ENCODE measurements at regions not wholly inside any gene's neighbourhood (a gene's known extent, or its start where the extent isn't known, plus 50 kb on each side); places are given as distances from the start of the nearest gene placed in this dataset.

DNA sequence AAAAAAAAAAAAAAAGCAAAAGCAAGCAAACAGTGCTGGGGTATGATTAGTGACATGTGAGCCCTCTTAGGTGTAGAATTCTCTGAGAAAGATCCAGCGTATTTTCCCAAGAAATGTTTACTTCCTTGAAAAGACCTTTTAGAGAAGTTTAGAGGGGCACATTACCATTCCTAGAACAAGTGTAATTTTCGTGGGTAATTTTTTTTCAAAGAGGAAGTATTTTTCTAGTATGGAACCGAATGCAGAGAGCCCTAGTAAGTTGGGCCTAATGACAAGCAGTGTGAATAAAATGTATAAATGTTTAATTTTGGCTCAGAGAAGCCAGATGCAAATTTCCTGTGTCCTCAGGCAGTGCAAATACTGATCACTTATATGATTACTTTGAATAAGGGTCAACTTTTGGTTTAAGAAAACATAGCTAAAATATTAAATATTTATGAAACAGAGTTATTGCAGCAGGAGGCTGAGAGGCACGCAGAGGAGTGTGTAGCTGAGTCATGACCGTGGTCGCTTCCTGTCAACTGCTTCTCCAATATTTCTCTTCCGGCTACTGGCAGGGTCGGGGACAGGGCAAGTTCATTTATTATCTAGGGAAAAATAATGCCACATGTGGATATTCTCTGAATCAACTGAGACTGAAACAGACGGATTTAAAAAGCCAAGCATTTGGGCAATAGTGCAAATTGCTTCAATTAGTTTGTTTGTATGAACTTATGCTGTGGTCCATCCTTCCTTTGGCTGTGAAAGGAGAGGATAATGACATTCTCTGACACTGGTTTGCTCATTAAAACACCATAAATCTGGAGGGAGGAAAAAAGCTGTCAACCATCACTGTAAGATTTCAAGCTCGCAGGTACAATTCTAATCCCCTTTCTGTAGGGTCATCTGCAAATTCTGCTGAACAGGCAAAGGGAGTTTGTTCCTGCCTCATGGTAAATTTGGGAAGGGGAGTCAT, 495.2 kb downstream of the GLRX3 start:
- no peak for DNase-seq (ENCODE audit: low spot score)
- intact Hi-C loops (cut with DNase I) = no loop called here
- Histone ChIP-seq H3K36me3 (no peaks in the 10 kb centered on the region), H3K4me3 (no peak overlapping the region), H3K27ac (no peak overlapping the region), H3K27me3 (replicated peaks; ENCODE audit: insufficient read depth) (peaks cover 2% of the 10 kb centered on the region), H3K9me3 (no peaks in the 10 kb centered on the region), H3K4me1 (replicated peaks) (no peaks in the 10 kb centered on the region)
- 42% methylated on average over 10 of the region's 10 CpGs for WGBS
- TF ChIP-seq, protein P1, sequence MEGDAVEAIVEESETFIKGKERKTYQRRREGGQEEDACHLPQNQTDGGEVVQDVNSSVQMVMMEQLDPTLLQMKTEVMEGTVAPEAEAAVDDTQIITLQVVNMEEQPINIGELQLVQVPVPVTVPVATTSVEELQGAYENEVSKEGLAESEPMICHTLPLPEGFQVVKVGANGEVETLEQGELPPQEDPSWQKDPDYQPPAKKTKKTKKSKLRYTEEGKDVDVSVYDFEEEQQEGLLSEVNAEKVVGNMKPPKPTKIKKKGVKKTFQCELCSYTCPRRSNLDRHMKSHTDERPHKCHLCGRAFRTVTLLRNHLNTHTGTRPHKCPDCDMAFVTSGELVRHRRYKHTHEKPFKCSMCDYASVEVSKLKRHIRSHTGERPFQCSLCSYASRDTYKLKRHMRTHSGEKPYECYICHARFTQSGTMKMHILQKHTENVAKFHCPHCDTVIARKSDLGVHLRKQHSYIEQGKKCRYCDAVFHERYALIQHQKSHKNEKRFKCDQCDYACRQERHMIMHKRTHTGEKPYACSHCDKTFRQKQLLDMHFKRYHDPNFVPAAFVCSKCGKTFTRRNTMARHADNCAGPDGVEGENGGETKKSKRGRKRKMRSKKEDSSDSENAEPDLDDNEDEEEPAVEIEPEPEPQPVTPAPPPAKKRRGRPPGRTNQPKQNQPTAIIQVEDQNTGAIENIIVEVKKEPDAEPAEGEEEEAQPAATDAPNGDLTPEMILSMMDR (IDR thresholded peaks at IDR 0.05) = no peak
- no peak for TF ChIP-seq POLR2A (IDR thresholded peaks at IDR 0.05)
- no peak for TF ChIP-seq POLR2AphosphoS5 (IDR thresholded peaks at IDR 0.05)

DNA sequence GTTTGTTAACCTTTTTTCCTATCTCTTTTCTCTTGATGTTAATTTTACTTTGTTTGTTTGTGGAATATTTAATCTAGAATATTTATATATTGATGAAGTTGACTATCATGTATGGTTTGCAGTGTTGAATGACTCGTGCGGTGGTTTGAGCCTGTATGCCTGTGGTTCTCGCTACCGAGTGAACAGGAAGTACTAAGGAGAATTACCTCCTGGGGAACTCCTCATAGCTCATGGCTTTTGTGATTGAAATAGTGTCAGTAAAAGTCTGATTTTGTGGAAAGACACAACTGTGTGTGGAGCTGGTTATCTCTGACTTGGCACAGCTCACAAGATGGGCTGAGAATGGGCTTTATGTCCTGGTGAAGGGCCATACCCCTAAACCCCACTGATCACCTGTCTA, 498.6 kb downstream of the GLRX3 start:
- intact Hi-C loops (cut with DNase I) = no loop called here
- Histone ChIP-seq H3K4me1 (replicated peaks) (no peaks in the 10 kb centered on the region), H3K27me3 (replicated peaks; ENCODE audit: insufficient read depth) (peaks cover 4% of the 10 kb centered on the region), H3K4me3 (no peak overlapping the region), H3K9me3 (no peaks in the 10 kb centered on the region), H3K36me3 (no peaks in the 10 kb centered on the region), H3K27ac (no peak overlapping the region)
- TF ChIP-seq, protein P1 (IDR thresholded peaks at IDR 0.05) = no peak
- TF ChIP-seq POLR2AphosphoS5 (IDR thresholded peaks at IDR 0.05) (no peak), POLR2A (IDR thresholded peaks at IDR 0.05) (no peak)
- DNase-seq (ENCODE audit: low spot score) = no peak
- WGBS = 88% methylated on average over 4 of the region's 4 CpGs

DNA sequence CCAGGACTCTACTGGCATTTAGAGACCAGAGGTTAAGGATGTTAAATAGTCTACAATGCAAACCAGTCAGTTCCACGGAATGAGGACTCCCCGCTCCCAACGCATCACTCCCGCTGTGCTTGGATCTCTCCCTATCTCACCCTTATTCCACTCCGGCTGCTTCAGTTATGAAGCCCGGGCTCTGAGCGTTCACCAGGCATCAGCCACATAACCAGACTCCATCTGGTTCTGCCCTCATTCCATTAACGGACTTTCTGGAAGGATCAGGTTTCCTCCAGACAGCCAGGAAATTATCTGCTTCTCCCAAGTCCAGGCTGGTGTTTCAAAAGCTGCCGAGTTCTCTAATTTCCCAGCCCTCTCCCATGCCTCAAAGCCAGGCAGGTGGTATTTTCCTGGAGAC, 499.3 kb downstream of the GLRX3 start:
- no peak for DNase-seq (ENCODE audit: low spot score)
- Histone ChIP-seq H3K4me1 (replicated peaks) (no peaks in the 10 kb centered on the region), H3K4me3 (no peak overlapping the region), H3K27me3 (replicated peaks; ENCODE audit: insufficient read depth) (peaks cover 2% of the 10 kb centered on the region), H3K27ac (no peak overlapping the region), H3K36me3 (no peaks in the 10 kb centered on the region), H3K9me3 (no peaks in the 10 kb centered on the region)
- no peak for TF ChIP-seq POLR2A (IDR thresholded peaks at IDR 0.05)
- no peak for TF ChIP-seq POLR2AphosphoS5 (IDR thresholded peaks at IDR 0.05)
- TF ChIP-seq, protein P1 (IDR thresholded peaks at IDR 0.05) = no peak
- 40% methylated on average over 9 of the region's 9 CpGs for WGBS
- intact Hi-C loops (cut with DNase I) = no loop called here

GRCh38 chr10:130636313-130636930, 500.2 kb downstream of the GLRX3 start:
- 44% methylated on average over 6 of the region's 6 CpGs for WGBS
- Histone ChIP-seq H3K4me3 (no peak overlapping the region), H3K9me3 (no peaks in the 10 kb centered on the region), H3K36me3 (no peaks in the 10 kb centered on the region), H3K27me3 (replicated peaks; ENCODE audit: insufficient read depth) (peaks cover 2% of the 10 kb centered on the region), H3K27ac (no peak overlapping the region), H3K4me1 (replicated peaks) (no peaks in the 10 kb centered on the region)
- DNase-seq (ENCODE audit: low spot score) = no peak
- intact Hi-C loops (cut with DNase I) = no loop called here
- no peak for TF ChIP-seq POLR2AphosphoS5 (IDR thresholded peaks at IDR 0.05)
- no peak for TF ChIP-seq POLR2A (IDR thresholded peaks at IDR 0.05)
- TF ChIP-seq, protein P1 (IDR thresholded peaks at IDR 0.05) = no peak
